ENCODE measurements at regions not wholly inside any gene's neighbourhood (a gene's known extent, or its start where the extent isn't known, plus 50 kb on each side); places are given as distances from the start of the nearest gene placed in this dataset.
"Not testable (repeated sequence)": the region's sequence is repeated elsewhere in the genome, so short reads cannot be mapped to it uniquely, and the experiment has no call there.

DNA sequence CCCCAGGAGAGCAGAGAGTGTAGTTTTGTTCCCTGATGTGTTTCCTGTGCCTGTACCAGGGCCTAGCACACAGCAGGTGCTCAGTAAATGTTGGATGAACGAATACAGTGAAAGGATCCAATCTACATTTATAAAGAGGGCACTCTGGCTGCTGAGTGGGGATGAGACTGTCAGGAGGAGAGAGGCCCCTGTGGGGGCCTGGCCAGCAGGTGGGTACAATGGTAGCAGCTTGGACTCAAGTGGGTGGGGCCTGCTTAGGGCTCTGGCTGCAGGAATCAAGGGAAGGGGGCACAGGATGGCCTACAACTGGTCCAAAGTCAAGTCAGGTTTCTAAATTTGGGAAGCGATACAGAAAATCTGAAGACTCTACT is 156.6 kb upstream of the GRK3 start:
- DNase-seq (ENCODE audit: low read depth in 2 of 2, low spot score in 1 of 2): no peak

- no peak for DNase-seq (ENCODE audit: low read depth in 2 of 2, low spot score in 1 of 2)
Measured at GRCh38 chr22:25409240-25409639, 155.2 kb upstream of the GRK3 start.

DNA sequence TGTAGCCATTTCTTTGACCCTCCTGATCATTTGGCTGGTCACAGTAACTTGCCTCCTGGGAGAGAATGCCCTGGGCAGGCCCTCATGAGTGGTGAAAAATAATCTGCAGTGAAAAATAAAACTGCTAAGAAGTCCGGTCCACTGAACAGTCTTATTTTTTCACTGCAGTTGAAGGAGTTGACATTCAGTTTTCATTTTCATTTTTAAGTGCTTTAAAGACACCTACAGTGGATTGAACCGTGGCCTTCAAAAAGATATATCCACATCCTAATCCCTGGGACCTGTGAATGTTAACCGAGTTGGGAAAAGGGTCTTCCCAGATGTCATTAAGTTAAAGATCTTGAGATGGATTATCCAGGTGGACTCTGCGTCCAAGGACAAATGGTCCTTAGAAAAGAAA is 153.6 kb upstream of the GRK3 start:
- no peak for DNase-seq (ENCODE audit: low read depth in 2 of 2, low spot score in 1 of 2)

- no peak for DNase-seq (ENCODE audit: low read depth in 2 of 2, low spot score in 1 of 2)
Measured at GRCh38 chr22:25413620-25414019, 150.9 kb upstream of the GRK3 start.

GRCh38 chr22:25415731-25416130 is 148.7 kb upstream of the GRK3 start:
- not testable (repeated sequence) for DNase-seq (ENCODE audit: low read depth in 2 of 2, low spot score in 1 of 2)

- DNase-seq (ENCODE audit: low read depth in 2 of 2, low spot score in 1 of 2): not testable (repeated sequence)
Measured at GRCh38 chr22:25417826-25418225, 146.6 kb upstream of the GRK3 start.

GRCh38 chr22:25419247-25420113 is 145.0 kb upstream of the GRK3 start:
- DNase-seq (ENCODE audit: low read depth in 2 of 2, low spot score in 1 of 2): no peak

DNA sequence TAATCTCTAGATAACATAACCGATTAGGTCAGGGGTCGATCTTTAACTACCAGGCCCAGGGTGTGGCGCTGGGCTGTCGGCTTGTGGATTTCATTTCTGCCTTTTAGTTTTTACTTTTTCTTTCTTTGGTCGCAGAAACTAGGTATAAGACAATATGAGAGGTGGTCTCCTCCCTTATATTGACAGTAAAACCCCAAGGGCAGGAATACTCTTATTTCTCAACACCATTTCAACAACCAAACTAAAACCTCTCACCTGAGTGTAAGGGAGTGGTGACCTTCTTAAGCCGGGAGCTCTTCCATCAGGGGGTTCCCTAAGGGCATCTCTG is 144.4 kb upstream of the GRK3 start:
- DNase-seq (ENCODE audit: low read depth in 2 of 2, low spot score in 1 of 2): not testable (repeated sequence)

DNA sequence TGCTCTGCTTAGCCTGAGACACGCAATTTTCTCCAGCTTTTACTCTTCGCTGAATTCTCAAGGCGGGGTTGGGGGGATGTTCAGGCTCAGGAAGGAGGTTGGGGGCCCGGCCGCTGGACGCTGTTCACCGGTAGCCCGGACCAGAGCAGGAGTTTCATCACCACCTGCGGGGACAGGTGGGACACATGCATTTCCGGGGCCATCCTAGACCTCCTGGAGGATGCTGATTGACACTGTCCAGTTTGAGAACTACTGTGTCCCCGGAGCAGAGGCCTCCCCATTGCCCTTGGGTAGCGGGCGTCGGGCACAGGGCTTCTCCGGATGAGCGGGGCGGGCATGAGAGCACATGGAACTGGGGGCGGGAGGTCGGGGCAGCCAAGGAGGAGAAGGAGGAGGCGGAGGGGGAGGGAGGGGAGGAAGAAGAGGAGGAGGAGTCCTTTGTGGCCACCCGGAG is 144.0 kb upstream of the GRK3 start:
- no peak for DNase-seq (ENCODE audit: low read depth in 2 of 2, low spot score in 1 of 2)

GRCh38 chr22:25420925-25421904 is 143.3 kb upstream of the GRK3 start:
- DNase-seq (ENCODE audit: low read depth in 2 of 2, low spot score in 1 of 2): no peak

GRCh38 chr22:25426530-25427308 is 137.8 kb upstream of the GRK3 start:
- not testable (repeated sequence) for DNase-seq (ENCODE audit: low read depth in 2 of 2, low spot score in 1 of 2)

DNA sequence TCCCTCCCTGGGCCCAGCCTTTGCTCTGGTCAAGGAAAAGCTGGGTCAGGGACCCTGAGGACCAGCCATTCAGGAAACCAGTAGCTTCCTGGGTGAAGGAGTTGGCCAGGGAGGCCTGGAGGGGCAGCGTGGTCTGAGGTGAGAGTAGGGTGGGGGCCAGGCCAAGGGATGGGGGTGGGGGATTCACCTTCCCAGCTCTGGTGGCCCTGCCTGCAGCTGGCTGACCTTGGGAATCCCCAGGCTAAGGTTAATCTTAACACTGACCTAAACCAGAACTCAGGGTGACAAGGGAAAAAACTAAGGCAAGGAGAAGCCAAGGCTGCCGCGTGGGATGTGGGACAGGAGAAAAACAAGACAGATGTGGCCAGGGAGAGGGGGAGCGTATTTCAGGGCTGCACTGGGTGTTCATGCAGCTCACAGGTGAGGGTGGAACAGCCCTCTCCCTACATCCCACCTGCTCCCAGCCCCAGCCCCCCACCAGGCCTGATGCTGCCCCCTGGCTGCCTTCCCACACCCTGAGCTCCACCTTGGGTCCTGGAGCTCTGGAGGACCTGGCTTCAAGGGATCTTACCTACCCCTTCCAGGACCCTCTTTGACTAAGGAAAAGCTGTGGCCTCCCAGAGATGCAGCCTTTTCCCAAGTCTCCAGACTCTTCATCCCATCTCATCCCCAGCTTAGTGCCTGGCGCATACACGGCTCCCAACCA is 132.7 kb upstream of the GRK3 start:
- DNase-seq (ENCODE audit: low read depth in 2 of 2, low spot score in 1 of 2): not testable (repeated sequence)

DNA sequence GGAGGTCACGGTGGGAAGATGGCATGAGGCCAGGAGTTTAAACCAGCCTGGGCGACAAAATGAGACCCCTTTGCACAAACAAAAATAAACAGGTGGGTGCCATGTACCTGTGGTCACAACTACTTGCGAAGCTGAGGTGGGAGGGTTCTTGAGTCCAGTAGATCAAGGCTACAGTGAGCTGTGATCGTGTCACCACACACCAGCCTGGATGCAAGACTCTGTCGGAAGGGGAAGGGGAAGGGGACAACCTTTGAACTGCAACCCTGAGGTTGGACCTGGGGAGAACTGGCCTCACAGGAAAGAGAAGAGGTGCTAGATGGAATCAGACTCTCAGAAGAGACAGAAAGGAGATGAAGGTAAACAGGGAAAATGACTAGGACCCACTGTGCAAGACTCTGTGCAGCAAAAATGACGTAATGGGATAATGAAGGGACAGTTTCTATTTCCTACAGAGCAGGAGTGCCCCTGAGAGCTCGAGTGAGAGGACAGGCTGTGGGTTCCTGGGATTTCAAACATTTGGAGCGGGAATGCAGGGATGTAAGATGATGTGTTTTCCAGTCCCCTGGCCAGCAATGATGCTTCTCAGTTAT is 131.0 kb upstream of the GRK3 start:
- DNase-seq (ENCODE audit: low read depth in 2 of 2, low spot score in 1 of 2): not testable (repeated sequence)

- DNase-seq (ENCODE audit: low read depth in 2 of 2, low spot score in 1 of 2): no peak
Measured at GRCh38 chr22:25437414-25438160, 126.9 kb upstream of the GRK3 start.

DNA sequence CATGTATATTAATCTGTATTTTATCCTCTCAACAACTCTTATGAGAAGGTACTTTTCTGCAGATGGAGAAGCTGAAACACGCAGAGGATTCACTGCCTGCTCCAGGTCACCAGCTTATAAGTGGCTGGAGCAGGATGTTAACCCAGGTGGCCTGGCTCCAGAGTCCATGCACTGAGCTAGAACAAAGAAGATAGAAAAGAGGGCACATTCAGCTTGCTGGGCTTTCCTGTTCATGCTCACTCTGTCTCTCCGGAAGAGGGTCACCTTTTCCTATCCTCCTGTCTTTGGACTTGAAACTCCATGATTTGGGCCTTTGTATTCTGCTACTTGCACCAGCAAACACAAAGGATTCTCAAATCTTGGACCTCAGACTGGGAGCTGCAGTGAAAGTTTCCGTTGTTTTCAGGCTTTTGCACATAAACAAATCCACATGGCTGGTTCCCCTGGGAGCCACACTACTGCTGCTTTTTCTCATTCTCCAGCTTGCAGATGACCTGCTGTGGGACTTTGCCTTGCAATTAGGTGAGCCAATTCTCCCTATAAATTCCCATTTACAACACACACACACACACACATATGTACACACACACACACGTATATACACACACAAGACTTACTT is 117.3 kb upstream of the GRK3 start:
- DNase-seq (ENCODE audit: low read depth in 2 of 2, low spot score in 1 of 2): no peak

GRCh38 chr22:25447686-25448434 is 116.6 kb upstream of the GRK3 start:
- peak; percentile 70 to 86 for DNase-seq (ENCODE audit: low read depth in 2 of 2, low spot score in 1 of 2)

DNA sequence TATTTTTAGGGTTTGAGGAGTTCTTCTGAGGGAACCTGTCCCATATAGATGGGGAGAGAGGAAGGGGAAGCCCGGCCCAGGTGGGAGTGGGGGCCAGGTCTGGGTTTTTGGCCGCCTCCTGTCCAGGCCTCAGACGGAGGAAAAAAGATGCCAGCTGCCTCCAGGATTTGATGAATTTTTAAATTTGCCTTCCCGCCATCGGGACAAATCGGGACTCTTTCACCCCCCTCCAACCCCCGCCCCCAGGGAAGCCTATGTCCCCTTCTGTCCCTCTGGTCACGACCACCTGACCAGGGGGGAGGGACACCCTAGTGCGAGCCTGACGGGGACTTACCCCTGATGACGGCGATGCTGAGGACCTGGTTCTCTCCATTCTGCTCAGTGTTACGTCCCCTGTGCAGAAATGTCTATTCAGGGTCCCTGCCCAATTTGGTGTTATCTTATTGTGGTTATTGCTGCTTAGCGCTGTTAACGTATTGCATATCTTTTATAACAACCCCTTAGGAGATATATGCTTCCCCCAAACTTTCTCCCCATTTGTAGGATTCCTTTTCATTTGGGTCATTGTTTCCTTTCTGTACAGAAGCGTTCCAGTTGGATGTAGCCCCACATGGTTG is 115.9 kb upstream of the GRK3 start:
- DNase-seq (ENCODE audit: low read depth in 2 of 2, low spot score in 1 of 2): no peak

- no peak for DNase-seq (ENCODE audit: low read depth in 2 of 2, low spot score in 1 of 2)
Measured at GRCh38 chr22:25449781-25450317, 114.6 kb upstream of the GRK3 start.
